Thyroid gland (tissue), 4 donors: ENCODE measurements at regions not wholly inside any gene's neighbourhood (a gene's known extent, or its start where the extent isn't known, plus 50 kb on each side); places are given as distances from the start of the nearest gene placed in this dataset.
A peak's percentile ranks its signal among the peaks of the same experiment; 100 is the strongest.

ENCODE experiments used
- DNase-seq, 2 donors: peaks; one replicate each; pipeline ENCODE4 v3.0.0-alpha.2; 2019
- H3K27ac ChIP-seq, 3 donors: fragments of 200-600 bp; sonication (generic); 1 replicate in 2 of 3; 2 replicates in 1 of 3; pipeline ENCODE4 v1.5.1; 2016 to 2019; ENCODE audit warnings: mild to moderate bottlenecking in 1 of 3, moderate library complexity in 1 of 3
- H3K27me3 ChIP-seq: fragments of 200-600 bp; sonication (generic); one replicate; pipeline ENCODE4 v1.5.1; 2019
- H3K36me3 ChIP-seq, 2 donors: fragments of 200-600 bp; sonication (generic); one replicate each; pipeline ENCODE4 v1.5.1; 2016 to 2019
- H3K4me1 ChIP-seq, 2 donors: fragments of 200-600 bp; sonication (generic); one replicate each; pipeline ENCODE4 v1.5.1; 2017 to 2019
- H3K4me3 ChIP-seq, 3 donors: fragments of 200-600 bp; sonication (generic); replicated peaks in 1 of 3; 1 replicate in 2 of 3; 2 replicates in 1 of 3; pipeline ENCODE4 v1.5.1; 2016; ENCODE audit warnings: mild to moderate bottlenecking in 1 of 3
- H3K9me3 ChIP-seq: fragments of 200-600 bp; sonication (generic); one replicate; pipeline ENCODE4 v1.5.1; 2017
- POLR2A ChIP-seq, 2 donors: fragments of 450-650 bp; IDR thresholded peaks; one replicate each; pipeline ENCODE4 v1.6.1; 2017; ENCODE audit warnings: antibody characterized with exemption in 2 of 2, mild to moderate bottlenecking in 2 of 2, moderate library complexity in 1 of 2
- WGBS, 2 donors: methylation state at CpG; one replicate each; pipeline ENCODE4 v1.1.5; 2017; 5-methylcytosine and 5-hydroxymethylcytosine counted together
- intact Hi-C: fragments of 100-400 bp; cut with DNase I; formaldehyde crosslinking; loops from one replicate; pipeline ENCODE4 v1.15.1; 2023
- TF ChIP-seq, protein P1 (sequence below), 6 experiments: fragments of 200-600 bp in 3 of 6; fragments of 450-650 bp in 3 of 6; sonication (generic) in 3 of 6; IDR thresholded peaks; one replicate each; pipeline ENCODE4 v1.5.1; 2016 to 2019; ENCODE audit warnings: antibody characterized with exemption in 6 of 6, mild to moderate bottlenecking in 2 of 6, inconsistent platforms in 1 of 6, moderate library complexity in 1 of 6

DNA sequence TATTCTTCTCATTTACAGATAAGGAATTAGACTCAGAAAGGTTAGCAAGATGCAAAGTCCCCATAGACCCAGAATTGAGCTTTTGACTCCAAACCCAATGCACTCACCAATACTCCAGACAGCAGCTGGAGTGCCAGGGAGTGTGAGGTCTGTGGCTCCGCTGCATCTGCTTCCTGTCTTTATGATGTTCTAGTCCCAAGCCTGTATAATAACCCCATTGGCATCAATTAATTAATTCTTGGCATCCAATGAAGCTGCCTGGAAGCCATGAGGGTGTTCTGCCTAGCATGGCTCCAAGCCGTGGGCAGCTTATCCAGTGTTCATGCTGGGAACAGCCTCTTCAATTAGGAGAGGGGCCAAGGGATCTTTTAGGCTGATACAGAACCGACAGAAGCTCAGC lies 188.7 kb downstream of the GIPC2 start:
- Histone ChIP-seq H3K4me1 (peaks cover 0 to 3% of the 10 kb centered on the region in 2 donors), H3K9me3 (no peaks in the 10 kb centered on the region), H3K4me3 (no peak overlapping the region), H3K27ac (no peak overlapping the region), H3K36me3 (no peaks in the 10 kb centered on the region), H3K27me3 (no peaks in the 10 kb centered on the region)
- 46 to 50% methylated on average over 3 of the region's 3 CpGs for WGBS, 2 donors
- DNase-seq, result no peak
- no peak for TF ChIP-seq POLR2A (IDR thresholded peaks at IDR 0.05)
- TF ChIP-seq, protein P1, sequence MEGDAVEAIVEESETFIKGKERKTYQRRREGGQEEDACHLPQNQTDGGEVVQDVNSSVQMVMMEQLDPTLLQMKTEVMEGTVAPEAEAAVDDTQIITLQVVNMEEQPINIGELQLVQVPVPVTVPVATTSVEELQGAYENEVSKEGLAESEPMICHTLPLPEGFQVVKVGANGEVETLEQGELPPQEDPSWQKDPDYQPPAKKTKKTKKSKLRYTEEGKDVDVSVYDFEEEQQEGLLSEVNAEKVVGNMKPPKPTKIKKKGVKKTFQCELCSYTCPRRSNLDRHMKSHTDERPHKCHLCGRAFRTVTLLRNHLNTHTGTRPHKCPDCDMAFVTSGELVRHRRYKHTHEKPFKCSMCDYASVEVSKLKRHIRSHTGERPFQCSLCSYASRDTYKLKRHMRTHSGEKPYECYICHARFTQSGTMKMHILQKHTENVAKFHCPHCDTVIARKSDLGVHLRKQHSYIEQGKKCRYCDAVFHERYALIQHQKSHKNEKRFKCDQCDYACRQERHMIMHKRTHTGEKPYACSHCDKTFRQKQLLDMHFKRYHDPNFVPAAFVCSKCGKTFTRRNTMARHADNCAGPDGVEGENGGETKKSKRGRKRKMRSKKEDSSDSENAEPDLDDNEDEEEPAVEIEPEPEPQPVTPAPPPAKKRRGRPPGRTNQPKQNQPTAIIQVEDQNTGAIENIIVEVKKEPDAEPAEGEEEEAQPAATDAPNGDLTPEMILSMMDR (IDR thresholded peaks at IDR 0.05), result no peak
- intact Hi-C loops, result no loop called here

DNA sequence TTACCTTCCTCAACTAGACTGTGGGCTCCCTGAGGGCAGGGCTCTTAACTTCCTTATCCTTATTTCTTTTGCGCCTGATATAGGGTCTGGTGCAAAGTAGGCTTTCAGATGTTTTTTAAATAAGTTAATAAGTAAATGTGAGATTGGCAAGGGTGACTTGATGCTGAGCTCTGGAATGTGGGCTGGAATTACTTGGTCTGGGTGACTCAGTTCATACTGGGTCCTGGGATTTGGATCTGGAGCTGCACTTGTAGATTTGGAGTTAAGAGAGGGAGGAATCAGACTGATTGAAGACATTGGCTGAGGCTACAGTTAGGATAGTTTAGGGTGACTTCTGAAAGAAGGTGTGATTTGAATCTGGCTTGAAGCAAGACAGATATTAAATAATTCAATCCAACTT lies 190.9 kb downstream of the GIPC2 start:
- no peak for DNase-seq
- H3K9me3 ChIP-seq, result no peaks in the 10 kb centered on the region
- TF ChIP-seq POLR2A (IDR thresholded peaks at IDR 0.05), result no peak
- TF ChIP-seq, protein P1 (IDR thresholded peaks at IDR 0.05), result no peak
- H3K36me3 ChIP-seq, result no peaks in the 10 kb centered on the region
- intact Hi-C loops, result no loop called here
- 95 to 97% methylated on average over 1 of the region's 1 CpG for WGBS, 2 donors
- H3K4me1 ChIP-seq, result peaks cover 0 to 3% of the 10 kb centered on the region in 2 donors
- no peak overlapping the region for H3K4me3 ChIP-seq
- no peaks in the 10 kb centered on the region for H3K27me3 ChIP-seq
- no peak overlapping the region for H3K27ac ChIP-seq

DNA sequence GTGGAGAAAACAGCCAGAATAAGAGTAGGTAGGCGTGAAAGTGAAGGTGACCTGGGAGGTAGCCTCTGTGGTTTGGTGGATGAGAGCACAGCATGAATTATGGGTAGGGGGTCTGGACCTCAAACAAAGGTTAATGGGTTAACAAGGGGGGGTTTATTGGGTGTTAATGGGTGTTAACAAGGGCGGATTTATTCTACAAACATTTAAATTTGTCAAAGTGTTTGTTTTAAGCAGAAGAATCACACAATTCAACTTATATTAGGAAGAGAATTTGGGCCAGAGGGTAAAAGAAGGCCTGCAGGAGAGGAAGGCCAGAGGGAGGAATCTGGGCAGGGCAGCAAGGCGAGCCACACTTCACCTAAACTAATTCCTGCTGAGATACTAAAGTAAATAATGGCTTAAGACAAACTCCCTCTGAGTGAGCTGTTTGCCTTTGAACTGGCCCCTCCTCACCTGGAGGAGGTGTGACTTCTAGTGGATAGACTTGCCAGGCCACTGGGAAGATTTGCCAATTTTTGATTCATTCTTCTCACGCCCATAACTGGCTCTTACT lies 191.7 kb downstream of the GIPC2 start:
- Histone ChIP-seq H3K27me3 (no peaks in the 10 kb centered on the region), H3K36me3 (no peaks in the 10 kb centered on the region), H3K27ac (peak overlapping the region in 1 of 3 donors; percentile 12), H3K4me1 (peaks cover 0 to 3% of the 10 kb centered on the region in 2 donors), H3K9me3 (no peaks in the 10 kb centered on the region), H3K4me3 (no peak overlapping the region)
- intact Hi-C loops, result no loop called here
- 31 to 52% methylated on average over 4 of the region's 4 CpGs for WGBS, 2 donors
- no peak for TF ChIP-seq POLR2A (IDR thresholded peaks at IDR 0.05)
- TF ChIP-seq, protein P1 (IDR thresholded peaks at IDR 0.05), result no peak
- DNase-seq, result peak; percentile 38 to 48

DNA sequence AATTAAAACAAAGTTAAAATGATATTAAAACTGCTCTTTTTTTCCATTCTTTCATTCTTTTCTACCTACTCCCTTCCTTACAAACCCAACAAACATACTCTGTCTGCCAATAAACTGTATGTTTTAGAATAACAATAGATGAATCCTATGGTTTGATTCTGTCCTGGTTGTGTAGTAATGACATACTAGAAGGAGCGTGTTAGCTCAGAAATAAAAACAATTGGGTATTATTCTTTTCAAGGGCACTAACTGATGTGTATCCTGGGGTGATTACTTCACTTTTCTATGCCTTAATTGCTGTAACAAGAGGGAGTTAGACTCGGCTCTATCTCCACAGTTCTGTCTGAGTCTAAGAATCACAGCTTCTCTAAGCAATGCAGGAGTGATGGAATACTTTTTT lies 194.4 kb downstream of the GIPC2 start:
- no peak overlapping the region for H3K27ac ChIP-seq
- no peak overlapping the region for H3K4me3 ChIP-seq
- intact Hi-C loops, result no loop called here
- peaks cover 0 to 3% of the 10 kb centered on the region in 2 donors for H3K4me1 ChIP-seq
- H3K36me3 ChIP-seq, result no peaks in the 10 kb centered on the region
- no peak for DNase-seq
- TF ChIP-seq, protein P1 (IDR thresholded peaks at IDR 0.05), result no peak
- TF ChIP-seq POLR2A (IDR thresholded peaks at IDR 0.05), result no peak
- 54 to 60% methylated on average over 2 of the region's 2 CpGs for WGBS, 2 donors
- no peaks in the 10 kb centered on the region for H3K9me3 ChIP-seq
- H3K27me3 ChIP-seq, result no peaks in the 10 kb centered on the region

DNA sequence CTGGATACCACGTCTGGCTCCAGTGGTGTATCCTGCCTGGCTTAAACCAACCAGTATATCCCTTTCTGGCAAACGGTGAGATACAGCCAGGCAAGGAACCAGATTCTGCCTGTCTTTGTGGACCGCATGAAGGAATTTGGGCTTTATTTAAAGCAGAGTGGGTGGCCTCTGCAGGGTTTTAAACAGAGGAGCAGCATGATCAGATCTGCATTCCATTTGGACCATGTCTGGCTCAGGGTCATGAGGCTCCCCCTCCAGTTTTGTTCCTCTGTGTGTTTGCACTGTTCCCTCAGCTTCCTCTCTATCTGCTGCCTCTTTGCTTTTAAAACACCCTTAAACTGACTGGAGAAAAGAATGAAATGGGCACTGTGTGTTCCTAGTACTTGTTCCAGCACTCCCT lies 195.0 kb downstream of the GIPC2 start:
- H3K27me3 ChIP-seq, result no peaks in the 10 kb centered on the region
- H3K36me3 ChIP-seq, result no peaks in the 10 kb centered on the region
- no peaks in the 10 kb centered on the region for H3K9me3 ChIP-seq
- no peak overlapping the region for H3K4me3 ChIP-seq
- intact Hi-C loops, result no loop called here
- H3K4me1 ChIP-seq, result peaks cover 0 to 3% of the 10 kb centered on the region in 2 donors
- WGBS, 2 donors, result 40 to 45% methylated on average over 3 of the region's 3 CpGs
- no peak for DNase-seq
- TF ChIP-seq, protein P1 (IDR thresholded peaks at IDR 0.05), result no peak
- no peak for TF ChIP-seq POLR2A (IDR thresholded peaks at IDR 0.05)
- H3K27ac ChIP-seq, result no peak overlapping the region
